MCF 10A (cell line): ENCODE measurements at regions not wholly inside any gene's neighbourhood (a gene's known extent, or its start where the extent isn't known, plus 50 kb on each side); places are given as distances from the start of the nearest gene placed in this dataset.

Experiments used
- BruUV-seq: library from RNA; stranded (reverse); fragments of 400-500 nt; replicated peaks from 2 replicates; lab custom pipeline; 2021; lab: Mats Ljungman, UMichigan
- CTCF ChIA-PET: fragments of 300-600 bp; sonication (Branson Sonifier 250); formaldehyde crosslinking; extraction: SDS; loops from one replicate; lab custom pipeline; 2021; ENCODE audit warnings: antibody characterized with exemption, inconsistent platforms; lab: Yijun Ruan, JAX
- POLR2A ChIA-PET: fragments of 300-600, 350-650 bp; sonication (Branson Sonifier 250); formaldehyde crosslinking; extraction: SDS; loops from one replicate; lab custom pipeline; 2020; ENCODE audit warnings: antibody characterized with exemption, inconsistent platforms; lab: Yijun Ruan, JAX
- DNase-seq: peaks from one replicate; pipeline ENCODE4 v3.0.0-alpha.2; 2018; ENCODE audit not compliant: unreplicated experiment
- H3K27ac Mint-ChIP-seq: one replicate; pipeline ENCODE4 v1.8.0; 2022; ENCODE audit warnings: mild to moderate bottlenecking, low read depth, mixed read lengths; ENCODE audit not compliant: unreplicated experiment
- H3K27me3 Mint-ChIP-seq: one replicate; pipeline ENCODE4 v1.8.0; 2022; ENCODE audit warnings: mixed read lengths; ENCODE audit not compliant: insufficient read depth, unreplicated experiment
- H3K36me3 Mint-ChIP-seq: one replicate; pipeline ENCODE4 v1.8.0; 2022; ENCODE audit warnings: mild to moderate bottlenecking, moderate library complexity, mixed read lengths; ENCODE audit not compliant: insufficient read depth, unreplicated experiment
- H3K4me1 Mint-ChIP-seq: one replicate; pipeline ENCODE4 v1.8.0; 2022; ENCODE audit warnings: mixed read lengths; ENCODE audit not compliant: insufficient read depth, unreplicated experiment
- H3K4me3 Mint-ChIP-seq: one replicate; pipeline ENCODE4 v1.8.0; 2022; ENCODE audit warnings: mild to moderate bottlenecking, moderate library complexity, mixed read lengths; ENCODE audit not compliant: unreplicated experiment
- H3K9me3 Mint-ChIP-seq: one replicate; pipeline ENCODE4 v1.8.0; 2022; ENCODE audit warnings: mixed read lengths; ENCODE audit not compliant: unreplicated experiment
- intact Hi-C: fragments of 100-400 bp; cut with micrococcal nuclease; formaldehyde crosslinking; loops from 2 replicates; pipeline ENCODE4 v1.14.1; 2022
- TF ChIP-seq, protein P1 (sequence below): fragments of 200-600 bp; IDR thresholded peaks from one replicate; pipeline ENCODE4 v1.8.0; 2022; ENCODE audit warnings: antibody characterized with exemption, mild to moderate bottlenecking; ENCODE audit not compliant: unreplicated experiment

DNA sequence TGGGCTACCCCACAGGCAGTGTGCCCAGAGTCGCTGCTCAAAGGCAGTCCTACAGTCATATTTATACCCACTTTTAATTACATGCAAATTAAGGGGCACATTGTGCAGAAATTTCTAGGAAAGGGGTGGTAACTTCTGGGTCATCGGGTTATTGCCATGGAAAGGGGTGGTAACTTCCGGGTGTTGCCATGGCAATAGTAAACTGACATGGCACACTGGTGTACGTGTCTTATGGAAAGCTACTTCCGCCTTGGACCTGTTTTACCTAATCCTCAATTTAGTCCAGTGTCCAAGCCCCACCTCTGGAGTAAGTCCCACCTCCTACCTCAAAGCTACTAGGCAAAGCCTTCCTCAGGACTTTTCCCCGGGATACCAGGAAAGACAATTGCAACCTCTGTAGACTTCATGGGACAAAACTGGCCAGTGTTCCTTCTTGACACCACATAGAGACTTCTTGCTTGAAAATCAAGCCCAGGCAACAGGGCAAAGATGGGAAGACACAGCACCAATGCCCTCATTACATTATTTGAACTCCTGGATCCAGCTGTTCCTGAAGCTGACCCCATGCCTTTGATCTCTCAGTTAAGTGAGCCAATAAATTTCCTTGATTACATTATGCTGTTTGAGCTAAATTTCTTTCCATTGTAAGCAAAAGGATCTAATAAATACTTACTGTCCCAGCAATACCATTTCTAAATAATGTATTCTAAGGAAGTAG lies 63.3 kb upstream of the AGAP1 start:
- ChIA-PET POLR2A (interaction anchor here (0.6 to 0.7 kb wide), 3 partner anchors 43 to 201 kb away, joined by 3 read pairs; no protein-coding TSS in a partner anchor), CTCF (interaction anchor here (0.6 kb wide), 1 partner anchor 55 kb away, joined by 4 read pairs; no protein-coding TSS in a partner anchor)
- no peaks in the 10 kb centered on the region for H3K9me3 Mint-ChIP-seq
- H3K36me3 Mint-ChIP-seq = no peaks in the 10 kb centered on the region
- intact Hi-C loops = loop anchor here (10.0 kb wide), 1 partner anchor 314 kb away; no protein-coding TSS in a partner anchor
- H3K27ac Mint-ChIP-seq = no peak overlapping the region
- no peak for DNase-seq
- BruUV-seq = no TSS peak
- H3K4me3 Mint-ChIP-seq = no peak overlapping the region
- H3K27me3 Mint-ChIP-seq = peaks cover 48% of the 10 kb centered on the region
- TF ChIP-seq, protein P1, sequence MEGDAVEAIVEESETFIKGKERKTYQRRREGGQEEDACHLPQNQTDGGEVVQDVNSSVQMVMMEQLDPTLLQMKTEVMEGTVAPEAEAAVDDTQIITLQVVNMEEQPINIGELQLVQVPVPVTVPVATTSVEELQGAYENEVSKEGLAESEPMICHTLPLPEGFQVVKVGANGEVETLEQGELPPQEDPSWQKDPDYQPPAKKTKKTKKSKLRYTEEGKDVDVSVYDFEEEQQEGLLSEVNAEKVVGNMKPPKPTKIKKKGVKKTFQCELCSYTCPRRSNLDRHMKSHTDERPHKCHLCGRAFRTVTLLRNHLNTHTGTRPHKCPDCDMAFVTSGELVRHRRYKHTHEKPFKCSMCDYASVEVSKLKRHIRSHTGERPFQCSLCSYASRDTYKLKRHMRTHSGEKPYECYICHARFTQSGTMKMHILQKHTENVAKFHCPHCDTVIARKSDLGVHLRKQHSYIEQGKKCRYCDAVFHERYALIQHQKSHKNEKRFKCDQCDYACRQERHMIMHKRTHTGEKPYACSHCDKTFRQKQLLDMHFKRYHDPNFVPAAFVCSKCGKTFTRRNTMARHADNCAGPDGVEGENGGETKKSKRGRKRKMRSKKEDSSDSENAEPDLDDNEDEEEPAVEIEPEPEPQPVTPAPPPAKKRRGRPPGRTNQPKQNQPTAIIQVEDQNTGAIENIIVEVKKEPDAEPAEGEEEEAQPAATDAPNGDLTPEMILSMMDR = no peak
- peaks cover 5% of the 10 kb centered on the region for H3K4me1 Mint-ChIP-seq

DNA sequence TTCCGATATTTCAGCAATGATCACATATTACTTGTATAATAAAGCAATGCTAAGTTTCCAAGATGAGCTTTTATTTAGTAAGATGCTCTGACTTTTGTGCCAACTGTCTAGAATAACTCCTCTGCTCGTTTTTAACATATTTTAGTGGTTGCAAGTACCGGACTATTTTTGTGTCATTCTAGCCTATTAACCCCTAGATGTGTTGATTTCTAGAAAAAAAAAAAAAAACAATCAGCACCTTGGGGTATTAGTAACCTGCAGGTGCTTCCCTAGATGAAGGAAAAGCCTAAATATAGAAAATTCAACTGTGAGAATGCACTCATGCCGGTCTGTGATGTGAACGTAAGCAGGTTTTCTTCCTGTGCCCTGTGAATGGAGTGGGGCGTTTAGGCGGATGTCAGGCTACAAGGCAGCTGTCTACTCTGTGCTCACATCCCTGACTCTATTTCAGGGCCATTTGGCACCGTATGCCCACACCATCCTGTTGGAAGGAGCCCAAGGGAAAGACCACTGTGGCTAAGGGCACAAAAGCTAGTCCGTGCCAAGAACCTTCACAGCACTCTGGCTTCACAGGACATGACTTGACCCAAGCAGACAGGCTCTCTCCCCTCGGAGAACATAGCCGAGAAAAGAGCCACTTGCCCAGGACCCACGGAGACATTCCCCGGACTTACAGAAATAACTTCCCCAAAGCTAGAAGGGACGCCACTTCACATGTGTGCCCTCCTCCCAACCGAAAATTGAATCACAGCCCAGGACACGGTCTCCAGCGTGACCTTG lies 60.9 kb upstream of the AGAP1 start:
- intact Hi-C loops = loop anchor here (10.0 kb wide), 1 partner anchor 312 kb away; no protein-coding TSS in a partner anchor
- TF ChIP-seq, protein P1 = no peak
- H3K4me1 Mint-ChIP-seq = peaks cover 5% of the 10 kb centered on the region
- no peaks in the 10 kb centered on the region for H3K9me3 Mint-ChIP-seq
- peaks cover 48% of the 10 kb centered on the region for H3K27me3 Mint-ChIP-seq
- no peak overlapping the region for H3K4me3 Mint-ChIP-seq
- DNase-seq = no peak
- no peaks in the 10 kb centered on the region for H3K36me3 Mint-ChIP-seq
- H3K27ac Mint-ChIP-seq = no peak overlapping the region
- no TSS peak for BruUV-seq
- ChIA-PET POLR2A (no interaction called here), CTCF (interaction anchor here (0.6 to 0.7 kb wide), 3 partner anchors 57 to 160 kb away, joined by 3 read pairs; no protein-coding TSS in a partner anchor)

DNA sequence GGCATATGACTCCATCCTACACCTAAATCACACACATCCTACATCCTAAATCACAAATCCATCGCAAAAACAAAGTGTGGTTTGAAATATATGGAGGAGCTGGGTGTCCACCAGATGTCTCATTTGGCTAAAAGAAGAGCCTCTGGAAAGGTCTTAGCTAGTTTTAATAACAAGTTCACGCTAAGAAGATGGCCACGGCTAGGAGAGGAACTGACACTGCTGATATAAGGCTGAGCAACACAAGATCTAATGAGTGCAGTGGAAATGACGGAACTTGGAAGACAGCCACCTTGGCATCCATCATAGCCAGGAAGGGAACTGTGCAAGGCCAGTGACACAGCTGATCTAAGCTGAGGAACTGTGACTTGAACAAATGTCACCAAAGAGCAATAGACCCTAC lies 60.0 kb upstream of the AGAP1 start:
- peaks cover 50% of the 10 kb centered on the region for H3K27me3 Mint-ChIP-seq
- H3K36me3 Mint-ChIP-seq = no peaks in the 10 kb centered on the region
- no TSS peak for BruUV-seq
- H3K9me3 Mint-ChIP-seq = no peaks in the 10 kb centered on the region
- CTCF ChIA-PET = interaction anchor here (0.6 to 0.7 kb wide), 2 partner anchors 127 to 159 kb away, joined by 3 read pairs; no protein-coding TSS in a partner anchor
- H3K4me3 Mint-ChIP-seq = no peak overlapping the region
- TF ChIP-seq, protein P1 = no peak
- peaks cover 5% of the 10 kb centered on the region for H3K4me1 Mint-ChIP-seq
- POLR2A ChIA-PET = no interaction called here
- DNase-seq = peak; percentile 31
- intact Hi-C loops = loop anchor here (1.0 to 10.0 kb wide), 2 partner anchors 160 to 311 kb away; no protein-coding TSS in a partner anchor
- H3K27ac Mint-ChIP-seq = no peak overlapping the region
